Uterus (tissue), 3 donors: ENCODE measurements at regions not wholly inside any gene's neighbourhood (a gene's known extent, or its start where the extent isn't known, plus 50 kb on each side); places are given as distances from the start of the nearest gene placed in this dataset.

Experiments
- DNase-seq, 2 donors: peaks; one replicate each; pipeline ENCODE4 v3.0.0-alpha.2; 2019 to 2020
- H3K27ac ChIP-seq, 2 donors: fragments of 200-600 bp; sonication (generic); 1 replicate in 1 of 2; 2 replicates in 1 of 2; pipeline ENCODE4 v1.5.1; 2016 to 2018
- H3K27me3 ChIP-seq, 2 donors: fragments of 200-600 bp; sonication (generic); one replicate each; pipeline ENCODE4 v1.5.1; 2018 to 2019; ENCODE audit warnings: control low read depth in 1 of 2
- H3K36me3 ChIP-seq, 2 donors: fragments of 200-600 bp; sonication (generic); one replicate each; pipeline ENCODE4 v1.5.1; 2019; ENCODE audit warnings: control low read depth in 1 of 2
- H3K4me1 ChIP-seq, 2 donors: fragments of 200-600 bp; sonication (generic); one replicate each; pipeline ENCODE4 v1.5.1; 2018 to 2019; ENCODE audit warnings: control low read depth in 1 of 2
- H3K4me3 ChIP-seq, 2 donors: fragments of 200-600 bp; sonication (generic); 1 replicate in 1 of 2; 2 replicates in 1 of 2; pipeline ENCODE4 v1.5.1; 2018 to 2019; ENCODE audit warnings: mild to moderate bottlenecking in 1 of 2
- H3K9me3 ChIP-seq, 2 donors: fragments of 200-600 bp; sonication (generic); one replicate each; pipeline ENCODE4 v1.5.1; 2019; ENCODE audit warnings: control low read depth in 1 of 2
- CTCF ChIP-seq, 4 experiments: fragments of 200-600 bp in 2 of 4; fragments of 450-650 bp in 2 of 4; sonication (generic) in 2 of 4; IDR thresholded peaks; one replicate each; pipeline ENCODE4 v1.5.1; 2016 to 2019; ENCODE audit warnings: antibody characterized with exemption in 4 of 4, mild to moderate bottlenecking in 2 of 4, moderate library complexity in 1 of 4
- POLR2A ChIP-seq, 2 donors: fragments of 450-650 bp; IDR thresholded peaks; one replicate each; pipeline ENCODE4 v1.6.1; 2016; ENCODE audit warnings: antibody characterized with exemption in 2 of 2, mild to moderate bottlenecking in 1 of 2, moderate library complexity in 1 of 2
- intact Hi-C: fragments of 100-400 bp; cut with DNase I; formaldehyde crosslinking; loops from one replicate; pipeline ENCODE4 v1.15.1; 2023; ENCODE audit warnings: low total_unique reads
- donor health status: DM: yes; HTN: yes; CAD: no.

GRCh38 chr3:26460985-26461384 is 161.6 kb upstream of the LRRC3B start:
- intact Hi-C loops: no loop called here
- no peak overlapping the region for H3K4me3 ChIP-seq
- no peaks in the 10 kb centered on the region for H3K27me3 ChIP-seq
- DNase-seq: no peak
- no peaks in the 10 kb centered on the region for H3K9me3 ChIP-seq
- TF ChIP-seq CTCF (IDR thresholded peaks at IDR 0.05) (no peak), POLR2A (IDR thresholded peaks at IDR 0.05) (no peak)
- no peaks in the 10 kb centered on the region for H3K36me3 ChIP-seq
- no peak overlapping the region for H3K27ac ChIP-seq
- H3K4me1 ChIP-seq: no peaks in the 10 kb centered on the region

GRCh38 chr3:26472345-26472744 is 150.2 kb upstream of the LRRC3B start:
- Histone ChIP-seq H3K4me3 (no peak overlapping the region), H3K9me3 (no peaks in the 10 kb centered on the region), H3K36me3 (no peaks in the 10 kb centered on the region), H3K27me3 (no peaks in the 10 kb centered on the region), H3K4me1 (no peaks in the 10 kb centered on the region), H3K27ac (no peak overlapping the region)
- TF ChIP-seq POLR2A (IDR thresholded peaks at IDR 0.05) (no peak), CTCF (IDR thresholded peaks at IDR 0.05) (no peak)
- intact Hi-C loops: no loop called here
- DNase-seq: no peak

GRCh38 chr3:26474706-26475105 is 147.9 kb upstream of the LRRC3B start:
- Histone ChIP-seq H3K27me3 (no peaks in the 10 kb centered on the region), H3K9me3 (no peaks in the 10 kb centered on the region), H3K36me3 (no peaks in the 10 kb centered on the region), H3K4me1 (no peaks in the 10 kb centered on the region), H3K27ac (no peak overlapping the region), H3K4me3 (no peak overlapping the region)
- intact Hi-C loops: no loop called here
- no peak for DNase-seq
- TF ChIP-seq CTCF (IDR thresholded peaks at IDR 0.05): no peak
- no peak for TF ChIP-seq POLR2A (IDR thresholded peaks at IDR 0.05)

- no peaks in the 10 kb centered on the region for H3K27me3 ChIP-seq
- intact Hi-C loops: no loop called here
- H3K36me3 ChIP-seq: no peaks in the 10 kb centered on the region
- TF ChIP-seq POLR2A (IDR thresholded peaks at IDR 0.05) (no peak), CTCF (IDR thresholded peaks at IDR 0.05) (no peak)
- no peak overlapping the region for H3K4me3 ChIP-seq
- no peaks in the 10 kb centered on the region for H3K4me1 ChIP-seq
- no peak overlapping the region for H3K27ac ChIP-seq
- no peaks in the 10 kb centered on the region for H3K9me3 ChIP-seq
- no peak for DNase-seq
Observed at GRCh38 chr3:26480377-26480776, 142.2 kb upstream of the LRRC3B start.

GRCh38 chr3:26484140-26484539 is 138.4 kb upstream of the LRRC3B start:
- H3K4me1 ChIP-seq: no peaks in the 10 kb centered on the region
- H3K27me3 ChIP-seq: no peaks in the 10 kb centered on the region
- no peak for DNase-seq
- H3K27ac ChIP-seq: no peak overlapping the region
- H3K4me3 ChIP-seq: no peak overlapping the region
- intact Hi-C loops: no loop called here
- no peak for TF ChIP-seq POLR2A (IDR thresholded peaks at IDR 0.05)
- no peak for TF ChIP-seq CTCF (IDR thresholded peaks at IDR 0.05)
- H3K9me3 ChIP-seq: no peaks in the 10 kb centered on the region
- no peaks in the 10 kb centered on the region for H3K36me3 ChIP-seq
